Dedifferentiated amniotic fluid mesenchymal stem cell (primary cell): ENCODE measurements at regions not wholly inside any gene's neighbourhood (a gene's known extent, or its start where the extent isn't known, plus 50 kb on each side); places are given as distances from the start of the nearest gene placed in this dataset.
A peak's percentile ranks its signal among the peaks of the same experiment; 100 is the strongest.

ENCODE experiments used
- DNase-seq: peaks from one replicate; pipeline ENCODE4 v3.0.0-alpha.2; 2016; ENCODE audit errors: extremely low spot score

DNA sequence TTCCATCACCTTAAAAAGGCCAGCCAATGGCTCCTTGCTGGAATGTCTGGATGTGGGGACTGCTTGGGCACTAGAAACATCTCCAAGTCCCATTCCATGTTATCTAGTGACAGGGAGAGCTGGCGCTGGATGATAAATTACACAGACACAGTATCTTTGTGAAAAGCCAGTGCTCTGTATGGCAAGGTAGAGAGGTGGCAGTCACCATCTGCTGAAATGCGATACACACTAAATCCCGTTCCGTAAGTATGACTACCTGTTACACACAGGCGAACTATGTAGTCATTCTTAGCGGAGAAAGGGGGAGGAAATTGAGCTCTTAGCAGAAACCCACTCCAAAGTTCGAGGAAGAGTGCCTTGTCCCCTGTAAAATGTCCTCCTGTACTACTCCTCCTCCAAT is 81.0 kb upstream of the MYOCD start:
- DNase-seq: no peak

DNA sequence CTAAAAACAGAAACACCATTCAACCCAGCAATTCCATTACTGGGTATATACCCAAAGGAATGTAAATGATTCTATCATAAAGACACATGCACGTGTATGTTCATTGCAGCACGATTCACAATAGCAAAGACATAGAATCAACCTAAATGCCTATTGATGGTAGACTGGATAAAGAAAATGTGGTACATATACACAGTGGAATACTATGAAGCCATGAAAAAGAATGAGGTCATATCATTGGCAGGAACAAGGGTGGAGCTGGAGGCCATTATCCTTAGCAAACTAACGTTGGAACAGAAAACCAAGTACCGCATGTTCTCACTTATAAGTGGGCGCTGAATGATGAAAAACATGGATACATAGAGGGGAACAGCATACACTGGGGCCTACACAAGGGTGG is 77.2 kb upstream of the MYOCD start:
- DNase-seq: no peak

DNA sequence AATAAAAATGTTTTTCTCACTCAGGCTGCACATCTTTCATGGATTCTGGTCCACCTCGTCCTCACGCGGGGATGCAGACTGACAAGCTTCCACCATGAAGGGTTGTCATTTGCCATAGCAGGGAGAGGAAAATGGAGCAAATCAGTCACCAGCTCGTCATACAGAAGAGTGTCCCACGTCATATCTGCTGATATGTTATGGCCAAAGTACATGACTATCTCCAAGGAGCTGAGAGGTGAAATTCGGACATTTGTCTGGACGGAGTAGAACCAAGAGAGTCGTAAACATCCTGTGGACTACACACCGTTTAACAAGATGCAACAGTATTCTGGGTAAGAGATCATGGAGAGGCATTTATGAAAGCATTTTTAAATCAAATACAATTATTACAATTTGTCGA is 75.3 kb upstream of the MYOCD start:
- no peak for DNase-seq

DNA sequence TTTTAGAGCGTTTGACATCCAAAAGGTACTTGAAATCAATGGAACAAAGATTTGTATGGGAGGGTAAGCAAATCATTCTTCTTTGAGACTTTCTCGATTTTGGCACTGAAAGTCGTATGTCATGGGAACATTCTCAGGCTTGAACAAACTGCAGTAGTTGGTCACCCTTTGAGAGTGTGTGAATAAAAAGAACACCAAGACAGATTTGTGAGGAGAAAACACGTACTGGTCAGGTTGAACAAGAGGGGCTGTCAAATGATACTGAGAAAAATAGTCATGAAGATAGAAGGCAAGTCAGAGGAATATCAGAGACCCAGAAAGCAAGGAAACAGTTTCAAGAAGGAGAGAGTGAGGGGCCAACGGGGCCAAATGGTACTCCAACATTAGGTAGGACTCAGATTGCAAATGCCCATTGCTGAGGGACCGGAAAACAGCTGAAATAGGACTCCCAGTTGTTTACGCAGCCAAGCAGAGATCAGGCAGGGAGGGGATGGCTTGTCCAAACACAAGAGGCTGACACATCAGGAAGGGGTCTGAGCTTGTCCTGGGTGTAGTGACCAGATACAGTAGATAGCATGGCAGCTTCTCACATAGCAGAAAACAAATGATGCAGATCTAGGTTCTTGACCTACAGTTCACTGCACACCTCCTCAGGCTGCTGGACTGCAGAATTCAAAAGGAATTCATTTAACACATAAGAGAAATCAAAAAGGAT is 74.5 kb upstream of the MYOCD start:
- DNase-seq: no peak

DNA sequence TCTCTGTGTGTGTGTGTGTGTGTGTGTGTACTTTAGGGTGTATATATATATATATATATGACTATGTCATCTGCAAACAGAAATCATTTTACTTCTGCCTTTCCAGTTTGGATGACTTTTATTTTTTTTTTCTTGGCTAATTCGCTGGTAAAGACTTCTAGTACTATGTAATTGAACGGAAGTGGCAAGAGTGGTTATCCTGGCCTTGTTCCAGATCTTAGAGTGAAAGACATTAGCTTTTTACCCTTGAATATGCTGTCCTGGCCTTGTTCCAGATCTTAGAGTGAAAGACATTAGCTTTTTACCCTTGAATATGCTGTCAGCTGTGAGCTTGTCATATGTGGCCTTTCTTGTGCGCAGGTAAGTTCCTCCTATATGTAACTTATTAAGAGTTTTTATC is 72.7 kb upstream of the MYOCD start:
- DNase-seq: no peak

DNA sequence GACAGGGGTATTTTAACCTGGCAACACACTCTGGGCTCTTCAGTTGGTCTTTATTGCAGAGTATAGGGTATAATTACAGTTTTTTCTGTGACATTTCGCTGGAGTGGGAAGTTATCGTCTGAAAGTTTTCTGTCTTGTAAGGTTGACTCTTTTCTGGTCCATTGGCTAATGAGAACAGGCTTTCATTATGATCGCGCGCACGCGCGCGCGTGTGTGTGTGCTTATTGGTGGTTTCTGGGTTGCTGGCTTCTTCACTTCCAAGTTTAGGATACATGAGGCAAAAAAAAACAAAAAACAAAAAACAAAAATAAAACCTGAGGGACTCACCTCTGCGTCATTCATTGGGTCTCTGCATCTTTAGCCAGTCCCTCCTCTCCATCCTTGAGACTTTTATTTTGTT is 68.7 kb upstream of the MYOCD start:
- no peak for DNase-seq

DNA sequence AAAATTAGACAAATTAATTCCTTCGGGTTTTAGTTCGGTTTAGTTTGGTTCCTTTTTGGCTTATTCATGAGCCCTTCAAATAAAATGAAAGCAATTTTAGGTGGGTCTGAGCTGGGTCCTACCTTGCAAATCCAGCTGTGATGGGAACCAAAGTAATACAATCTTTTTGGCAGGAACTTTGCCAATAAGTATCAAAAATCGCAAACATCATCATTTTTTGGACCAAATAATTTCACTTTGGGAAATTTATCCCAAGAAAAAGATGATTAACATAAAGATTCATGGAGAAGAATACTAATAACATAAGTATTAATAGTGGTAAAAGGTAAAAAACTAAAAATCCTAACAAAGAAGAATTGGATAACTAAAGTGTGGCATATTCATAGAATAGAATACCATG is 67.8 kb upstream of the MYOCD start:
- no peak for DNase-seq

DNA sequence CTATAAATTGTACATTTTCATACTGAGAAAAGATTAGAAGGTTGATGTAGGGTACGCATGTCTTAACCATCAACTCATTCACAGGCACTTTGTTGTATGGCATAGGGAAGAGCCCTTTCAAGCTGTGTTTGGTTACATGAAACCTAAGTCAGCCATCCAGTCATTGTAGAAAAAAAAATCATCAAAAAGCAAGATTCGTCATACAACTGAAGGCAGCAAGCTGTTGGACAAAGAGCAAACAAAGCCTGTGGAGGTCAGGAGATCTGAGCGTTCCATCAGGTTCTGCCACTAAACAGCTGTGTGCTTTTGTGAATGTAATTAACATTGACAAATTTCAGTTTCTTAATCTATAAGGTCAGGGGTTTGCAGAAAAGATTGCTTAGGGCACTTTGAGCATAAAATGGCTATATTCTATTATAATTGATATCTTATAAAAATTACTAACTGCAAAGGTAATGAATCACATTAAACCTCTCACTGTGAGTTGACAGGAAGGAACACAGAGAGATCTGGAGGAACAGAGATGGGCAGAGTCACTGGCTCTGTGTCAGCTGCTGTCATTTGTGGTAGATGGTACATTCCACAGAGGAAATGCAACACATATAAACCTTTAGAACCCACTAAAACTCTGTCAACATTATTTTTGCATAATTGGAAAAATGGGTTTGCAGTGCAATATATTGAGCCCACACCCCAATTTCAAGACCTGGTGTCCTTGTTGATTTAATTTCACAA is 66.3 kb upstream of the MYOCD start:
- DNase-seq: peak; percentile 36

DNA sequence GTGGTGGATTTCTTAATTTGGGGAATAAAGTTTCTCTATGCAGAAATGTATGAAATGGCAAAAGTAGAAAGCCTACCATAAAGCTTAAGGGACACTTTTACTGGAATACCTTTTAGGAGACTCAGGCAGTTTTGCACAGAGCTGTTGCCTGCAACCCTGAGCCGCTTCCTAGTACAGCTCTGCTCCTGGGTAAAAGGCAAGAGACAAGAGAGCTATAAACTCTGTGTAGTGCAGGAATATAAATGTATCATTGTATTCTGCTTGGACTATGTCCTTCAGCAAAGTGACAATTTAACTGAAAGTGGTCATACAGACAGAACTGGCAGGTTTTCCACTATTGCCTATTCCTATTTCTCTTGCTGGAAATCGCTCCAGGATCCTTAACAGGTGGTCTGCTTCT is 65.3 kb upstream of the MYOCD start:
- no peak for DNase-seq

DNA sequence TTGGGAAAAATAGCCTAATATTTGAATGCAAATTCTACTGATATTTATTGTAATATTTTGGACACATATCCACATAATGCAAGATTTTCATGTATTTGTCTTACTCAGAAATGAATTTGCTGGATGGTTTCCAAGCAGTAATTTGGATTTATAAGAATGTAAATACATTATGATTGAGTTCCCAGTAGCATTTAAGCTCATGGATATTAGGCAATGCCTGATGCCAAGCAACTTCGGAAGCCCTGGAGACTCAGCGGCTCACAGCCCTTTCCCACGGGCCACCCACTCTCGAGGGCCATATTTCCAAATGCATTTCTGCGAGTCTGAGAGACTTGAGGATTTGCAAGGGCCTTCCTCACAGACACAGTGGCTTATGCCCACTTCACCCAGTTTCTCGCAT is 62.1 kb upstream of the MYOCD start:
- no peak for DNase-seq

DNA sequence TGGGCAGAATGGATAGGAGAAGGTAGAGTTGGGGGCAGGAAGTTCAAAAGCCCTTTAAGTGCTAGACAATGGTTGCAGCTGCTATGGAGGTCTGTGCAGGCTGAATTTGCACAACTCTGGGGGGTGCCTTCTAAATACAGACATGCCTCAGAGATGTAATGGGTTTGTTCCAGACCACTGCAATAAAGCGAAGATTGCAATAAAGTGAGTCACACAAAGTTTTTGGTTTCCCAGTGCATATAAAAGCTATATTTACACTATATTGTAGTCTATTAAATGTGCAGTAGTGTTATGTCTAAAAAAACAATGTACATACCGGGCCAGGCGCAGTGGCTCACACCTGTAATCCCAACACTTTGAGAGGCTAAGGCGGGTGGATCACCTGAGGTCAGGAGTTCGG is 60.5 kb upstream of the MYOCD start:
- DNase-seq: no peak

DNA sequence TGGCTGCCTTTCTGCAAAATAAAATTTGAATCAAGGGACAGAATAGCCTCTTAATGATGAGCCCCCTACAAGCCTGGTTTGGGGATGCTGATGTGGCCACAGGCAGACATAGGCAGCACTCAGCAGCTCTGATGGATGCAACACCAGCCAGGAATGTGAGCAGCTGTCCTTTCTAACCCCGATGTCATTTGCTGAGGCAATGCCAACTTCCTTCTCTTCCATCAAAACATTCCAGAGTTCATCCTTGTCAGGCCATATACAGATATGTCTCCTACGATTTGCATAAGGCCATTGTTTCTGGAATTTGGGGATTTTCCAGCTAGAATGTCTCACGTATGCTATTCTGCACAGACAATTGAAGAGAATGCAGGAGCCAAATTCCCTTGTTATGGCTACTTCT is 52.1 kb upstream of the MYOCD start:
- peak; percentile 43 for DNase-seq
